ENCODE measurements at regions not wholly inside any gene's neighbourhood (a gene's known extent, or its start where the extent isn't known, plus 50 kb on each side); places are given as distances from the start of the nearest gene placed in this dataset.

DNA sequence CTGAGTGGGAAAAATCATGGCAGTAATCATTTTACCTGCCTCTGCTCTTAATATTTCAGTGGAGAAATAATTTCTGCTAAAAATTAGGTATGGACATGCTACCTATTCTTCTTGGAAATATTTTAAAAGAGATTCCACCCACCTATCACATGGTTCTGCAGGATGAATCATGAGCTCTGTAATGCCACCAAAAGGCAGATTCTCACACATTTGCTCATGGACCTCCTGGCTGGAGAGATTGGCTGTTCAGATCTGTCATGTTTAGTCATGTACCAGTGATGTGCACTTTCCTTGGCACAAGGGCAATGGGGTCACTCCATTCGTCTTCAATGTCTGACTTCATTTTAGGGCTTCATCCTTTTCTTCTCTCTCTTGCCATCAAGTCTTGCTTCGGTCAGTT lies 101.8 kb upstream of the MBNL2 start:
- no peak for TF ChIP-seq EZH2phosphoT487 (IDR thresholded peaks at IDR 0.05; ENCODE audit: low read depth)
- TF ChIP-seq, protein P1, sequence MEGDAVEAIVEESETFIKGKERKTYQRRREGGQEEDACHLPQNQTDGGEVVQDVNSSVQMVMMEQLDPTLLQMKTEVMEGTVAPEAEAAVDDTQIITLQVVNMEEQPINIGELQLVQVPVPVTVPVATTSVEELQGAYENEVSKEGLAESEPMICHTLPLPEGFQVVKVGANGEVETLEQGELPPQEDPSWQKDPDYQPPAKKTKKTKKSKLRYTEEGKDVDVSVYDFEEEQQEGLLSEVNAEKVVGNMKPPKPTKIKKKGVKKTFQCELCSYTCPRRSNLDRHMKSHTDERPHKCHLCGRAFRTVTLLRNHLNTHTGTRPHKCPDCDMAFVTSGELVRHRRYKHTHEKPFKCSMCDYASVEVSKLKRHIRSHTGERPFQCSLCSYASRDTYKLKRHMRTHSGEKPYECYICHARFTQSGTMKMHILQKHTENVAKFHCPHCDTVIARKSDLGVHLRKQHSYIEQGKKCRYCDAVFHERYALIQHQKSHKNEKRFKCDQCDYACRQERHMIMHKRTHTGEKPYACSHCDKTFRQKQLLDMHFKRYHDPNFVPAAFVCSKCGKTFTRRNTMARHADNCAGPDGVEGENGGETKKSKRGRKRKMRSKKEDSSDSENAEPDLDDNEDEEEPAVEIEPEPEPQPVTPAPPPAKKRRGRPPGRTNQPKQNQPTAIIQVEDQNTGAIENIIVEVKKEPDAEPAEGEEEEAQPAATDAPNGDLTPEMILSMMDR (IDR thresholded peaks at IDR 0.05; ENCODE audit: low read depth, low read length) = no peak
- no peak overlapping the region for H2AFZ ChIP-seq (ENCODE audit: low read depth, low read length)
- H3K79me2 ChIP-seq (ENCODE audit: low read length) = no peaks in the 10 kb centered on the region
- H3K4me3 ChIP-seq (ENCODE audit: low read length) = no peak overlapping the region
- H3K36me3 ChIP-seq (replicated peaks; ENCODE audit: low read depth, low read length) = no peaks in the 10 kb centered on the region
- peaks cover 10% of the 10 kb centered on the region for H3K4me1 ChIP-seq (ENCODE audit: low read length)
- no peak overlapping the region for H3K27ac ChIP-seq (ENCODE audit: low read length)
- no peaks in the 10 kb centered on the region for H3K9me3 ChIP-seq (ENCODE audit: insufficient read depth, low read length)
- H3K9ac ChIP-seq (ENCODE audit: low read length) = no peak overlapping the region
- H4K20me1 ChIP-seq (ENCODE audit: insufficient read depth, low read length) = no peaks in the 10 kb centered on the region
- H3K27me3 ChIP-seq (ENCODE audit: low read depth, low read length) = peaks cover 30% of the 10 kb centered on the region
- H3K4me2 ChIP-seq (ENCODE audit: low read length) = no peak overlapping the region

DNA sequence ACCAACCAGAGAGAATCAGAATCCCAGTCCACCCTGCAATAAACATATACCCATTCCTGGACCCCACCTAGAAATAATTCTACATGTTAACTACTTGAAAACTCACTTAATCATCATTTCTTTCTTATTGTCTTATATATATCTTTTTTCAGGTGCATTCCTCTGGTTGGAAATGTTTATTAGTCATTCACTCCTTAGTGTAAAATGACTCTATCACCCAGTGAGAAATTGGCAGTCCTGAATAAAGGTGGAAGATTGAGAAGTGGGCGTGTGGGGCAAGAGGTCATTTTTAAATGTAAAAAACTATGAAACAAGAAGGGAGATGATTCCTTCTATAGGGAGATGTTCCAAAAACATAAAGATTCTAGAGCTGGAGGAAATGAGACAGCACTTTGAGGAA lies 101.2 kb upstream of the MBNL2 start:
- no peak overlapping the region for H3K4me3 ChIP-seq (ENCODE audit: low read length)
- no peak overlapping the region for H2AFZ ChIP-seq (ENCODE audit: low read depth, low read length)
- H4K20me1 ChIP-seq (ENCODE audit: insufficient read depth, low read length) = 0 out of 2 replicates have a peak, but pooled peaks cover under 1% of the 10 kb centered on the region
- H3K27ac ChIP-seq (ENCODE audit: low read length) = no peak overlapping the region
- H3K27me3 ChIP-seq (ENCODE audit: low read depth, low read length) = peaks cover 28% of the 10 kb centered on the region
- H3K9me3 ChIP-seq (ENCODE audit: insufficient read depth, low read length) = no peaks in the 10 kb centered on the region
- no peak overlapping the region for H3K4me2 ChIP-seq (ENCODE audit: low read length)
- TF ChIP-seq EZH2phosphoT487 (IDR thresholded peaks at IDR 0.05; ENCODE audit: low read depth) = no peak
- TF ChIP-seq, protein P1 (IDR thresholded peaks at IDR 0.05; ENCODE audit: low read depth, low read length) = no peak
- no peak overlapping the region for H3K9ac ChIP-seq (ENCODE audit: low read length)
- H3K4me1 ChIP-seq (ENCODE audit: low read length) = peaks cover 16% of the 10 kb centered on the region
- H3K79me2 ChIP-seq (ENCODE audit: low read length) = no peaks in the 10 kb centered on the region
- no peaks in the 10 kb centered on the region for H3K36me3 ChIP-seq (replicated peaks; ENCODE audit: low read depth, low read length)

DNA sequence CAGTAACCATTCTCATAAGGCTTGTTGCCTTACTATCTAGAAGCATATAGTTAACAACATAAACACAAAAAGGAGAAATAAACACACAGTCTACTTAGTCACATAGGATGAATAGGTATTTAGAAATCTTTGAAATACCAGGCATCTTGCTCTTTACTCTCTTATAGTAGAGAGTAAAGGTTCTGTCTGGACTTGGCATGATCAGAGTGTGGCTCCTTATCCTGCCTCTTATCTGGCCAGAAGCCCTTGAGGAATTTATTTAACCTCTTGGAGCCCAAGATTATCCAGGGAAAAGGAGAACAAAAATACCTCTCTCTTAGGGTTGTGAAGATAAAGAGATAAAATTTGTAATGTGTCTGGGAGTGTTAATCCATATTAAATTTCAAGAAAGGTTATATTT lies 100.2 kb upstream of the MBNL2 start:
- H2AFZ ChIP-seq (ENCODE audit: low read depth, low read length) = no peak overlapping the region
- TF ChIP-seq, protein P1 (IDR thresholded peaks at IDR 0.05; ENCODE audit: low read depth, low read length) = no peak
- TF ChIP-seq EZH2phosphoT487 (IDR thresholded peaks at IDR 0.05; ENCODE audit: low read depth) = no peak
- no peaks in the 10 kb centered on the region for H3K9me3 ChIP-seq (ENCODE audit: insufficient read depth, low read length)
- no peaks in the 10 kb centered on the region for H3K36me3 ChIP-seq (replicated peaks; ENCODE audit: low read depth, low read length)
- no peaks in the 10 kb centered on the region for H3K79me2 ChIP-seq (ENCODE audit: low read length)
- peaks cover 28% of the 10 kb centered on the region for H3K27me3 ChIP-seq (ENCODE audit: low read depth, low read length)
- H3K27ac ChIP-seq (ENCODE audit: low read length) = no peak overlapping the region
- H3K4me2 ChIP-seq (ENCODE audit: low read length) = no peak overlapping the region
- no peak overlapping the region for H3K9ac ChIP-seq (ENCODE audit: low read length)
- 0 out of 2 replicates have a peak, but pooled peaks cover 3% of the 10 kb centered on the region for H4K20me1 ChIP-seq (ENCODE audit: insufficient read depth, low read length)
- peaks cover 25% of the 10 kb centered on the region for H3K4me1 ChIP-seq (ENCODE audit: low read length)
- H3K4me3 ChIP-seq (ENCODE audit: low read length) = no peak overlapping the region

DNA sequence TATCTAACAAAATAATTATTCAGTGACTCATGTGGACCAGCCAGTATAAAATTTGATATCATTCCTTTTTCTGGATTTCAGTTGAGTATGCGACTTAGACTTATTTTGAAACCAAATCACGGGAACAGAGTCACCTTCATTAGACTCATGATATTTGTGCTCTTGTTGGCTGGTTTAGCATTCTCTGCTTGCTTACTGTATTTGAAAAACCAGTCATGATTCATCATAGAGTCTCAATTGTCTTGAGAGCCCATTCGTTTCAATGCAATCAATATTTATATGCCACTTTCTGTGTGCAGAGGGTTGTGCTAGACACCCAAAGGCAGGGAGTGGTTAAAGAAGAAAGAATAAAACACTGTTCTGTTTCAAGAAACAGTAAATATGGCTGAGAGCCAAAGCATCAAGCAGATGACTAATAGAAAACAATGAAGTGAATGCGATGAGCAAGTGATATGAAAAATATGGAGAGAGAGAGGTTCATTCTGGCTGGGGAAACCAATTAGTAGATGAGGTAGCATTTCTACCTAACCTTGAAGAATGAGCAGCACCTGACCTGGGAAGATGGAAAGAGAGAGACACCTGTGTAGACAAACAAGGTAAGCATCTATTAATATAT lies 99.6 kb upstream of the MBNL2 start:
- Histone ChIP-seq H2AFZ (ENCODE audit: low read depth, low read length) (no peak overlapping the region), H3K27ac (ENCODE audit: low read length) (no peak overlapping the region), H3K27me3 (ENCODE audit: low read depth, low read length) (peaks cover 28% of the 10 kb centered on the region), H3K36me3 (replicated peaks; ENCODE audit: low read depth, low read length) (no peaks in the 10 kb centered on the region), H3K4me3 (ENCODE audit: low read length) (no peak overlapping the region), H3K9ac (ENCODE audit: low read length) (no peak overlapping the region), H4K20me1 (ENCODE audit: insufficient read depth, low read length) (0 out of 2 replicates have a peak, but pooled peaks cover 3% of the 10 kb centered on the region), H3K4me1 (ENCODE audit: low read length) (peaks cover 29% of the 10 kb centered on the region), H3K4me2 (ENCODE audit: low read length) (no peak overlapping the region), H3K9me3 (ENCODE audit: insufficient read depth, low read length) (no peaks in the 10 kb centered on the region), H3K79me2 (ENCODE audit: low read length) (no peaks in the 10 kb centered on the region)
- TF ChIP-seq, protein P1 (IDR thresholded peaks at IDR 0.05; ENCODE audit: low read depth, low read length) = no peak
- no peak for TF ChIP-seq EZH2phosphoT487 (IDR thresholded peaks at IDR 0.05; ENCODE audit: low read depth)
